ENCODE measurements at regions not wholly inside any gene's neighbourhood (a gene's known extent, or its start where the extent isn't known, plus 50 kb on each side); places are given as distances from the start of the nearest gene placed in this dataset.

DNA sequence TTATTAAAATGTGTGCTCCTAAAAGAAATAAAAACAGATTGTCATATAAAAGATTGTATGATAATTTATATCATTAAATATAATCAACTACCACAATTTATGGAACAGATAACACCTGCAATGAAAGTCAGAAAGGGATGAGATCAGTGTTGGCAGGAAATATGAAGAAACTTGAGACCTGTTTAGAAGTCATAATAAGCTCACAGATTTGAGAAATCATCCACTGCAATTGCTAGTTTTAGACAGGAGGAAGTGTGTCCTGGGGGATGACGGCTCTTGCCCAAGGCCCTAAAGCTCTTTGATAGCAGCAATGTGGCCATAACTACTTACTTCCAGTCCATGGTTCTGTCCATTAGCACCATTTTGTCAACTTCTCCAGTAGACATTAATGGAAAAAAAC, 122.8 kb upstream of the SOX5 start:
- Histone ChIP-seq H3K27me3 (ENCODE audit: control insufficient read depth, insufficient read depth, low read length) (no peaks in the 10 kb centered on the region), H3K4me1 (ENCODE audit: control insufficient read depth, insufficient read depth, low read length) (no peaks in the 10 kb centered on the region), H3K9me3 (ENCODE audit: control insufficient read depth, insufficient read depth, low read length) (no peaks in the 10 kb centered on the region), H3K9ac (ENCODE audit: low read depth, low read length) (no peak overlapping the region), H3K4me3 (ENCODE audit: low read depth, low read length) (no peak overlapping the region), H3K36me3 (ENCODE audit: control insufficient read depth, insufficient read depth, low read length) (no peaks in the 10 kb centered on the region)

DNA sequence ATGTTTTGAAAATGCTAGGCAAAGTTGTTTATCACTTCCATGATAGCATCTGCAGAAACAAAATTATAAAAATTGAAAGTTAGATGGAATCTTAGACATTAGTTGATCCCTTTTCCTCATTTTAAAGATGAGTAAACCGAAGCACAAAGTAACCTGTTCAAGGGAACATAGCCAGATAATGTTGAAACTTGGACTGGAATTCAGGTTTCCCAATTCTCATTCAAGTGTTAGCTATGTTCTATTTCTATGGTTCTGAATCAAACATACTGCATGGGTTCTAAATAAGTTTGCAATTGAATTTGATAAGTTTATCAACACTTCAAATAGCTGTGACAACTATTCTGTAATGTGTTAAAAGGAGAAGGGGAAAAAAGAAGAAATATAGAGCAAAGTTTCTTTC, 122.4 kb upstream of the SOX5 start:
- Histone ChIP-seq H3K4me1 (ENCODE audit: control insufficient read depth, insufficient read depth, low read length) (no peaks in the 10 kb centered on the region), H3K9me3 (ENCODE audit: control insufficient read depth, insufficient read depth, low read length) (no peaks in the 10 kb centered on the region), H3K27me3 (ENCODE audit: control insufficient read depth, insufficient read depth, low read length) (no peaks in the 10 kb centered on the region), H3K9ac (ENCODE audit: low read depth, low read length) (no peak overlapping the region), H3K4me3 (ENCODE audit: low read depth, low read length) (no peak overlapping the region), H3K36me3 (ENCODE audit: control insufficient read depth, insufficient read depth, low read length) (no peaks in the 10 kb centered on the region)

DNA sequence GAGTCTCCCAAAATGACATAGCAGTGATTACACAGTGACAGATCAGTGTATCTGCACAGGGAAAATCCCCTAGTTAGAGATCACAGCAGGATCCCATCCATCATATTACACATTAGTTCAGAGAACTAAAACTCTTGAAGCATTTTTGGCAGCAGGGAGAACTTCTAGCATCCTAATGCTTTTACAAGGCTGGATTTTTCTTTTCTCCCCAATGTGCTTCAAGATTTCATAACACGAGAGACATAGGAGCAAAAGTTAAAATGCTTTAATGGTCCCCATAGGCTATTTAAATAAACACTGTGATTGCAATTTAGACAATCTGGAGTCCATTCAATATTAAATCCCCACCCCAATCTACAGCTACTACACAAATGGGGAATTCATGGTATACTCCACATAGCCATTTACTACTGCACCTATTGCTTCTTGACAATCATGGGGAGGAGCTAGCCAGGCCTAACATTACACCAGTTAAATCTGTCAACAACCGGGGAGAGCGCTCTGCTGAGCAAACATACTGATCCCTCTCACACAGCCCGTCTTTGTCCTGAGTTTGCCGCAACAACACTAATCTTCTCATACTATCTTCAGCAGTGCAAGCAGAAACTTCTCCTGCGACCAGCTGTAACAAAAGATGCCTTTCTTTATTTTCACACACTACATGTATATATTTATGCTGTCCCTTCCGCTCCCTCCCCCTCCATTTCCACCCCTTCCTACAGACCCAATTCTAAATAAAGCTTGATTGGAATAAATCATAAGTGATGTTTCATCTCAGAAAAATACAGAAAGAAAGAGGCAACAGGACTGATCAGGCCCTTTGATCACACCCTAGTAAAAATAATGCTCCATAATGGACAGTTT, 120.3 kb upstream of the SOX5 start:
- Histone ChIP-seq H3K27me3 (ENCODE audit: control insufficient read depth, insufficient read depth, low read length) (no peaks in the 10 kb centered on the region), H3K4me1 (ENCODE audit: control insufficient read depth, insufficient read depth, low read length) (no peaks in the 10 kb centered on the region), H3K4me3 (ENCODE audit: low read depth, low read length) (peak overlapping the region; percentile 6), H3K9ac (ENCODE audit: low read depth, low read length) (no peak overlapping the region), H3K9me3 (ENCODE audit: control insufficient read depth, insufficient read depth, low read length) (no peaks in the 10 kb centered on the region), H3K36me3 (ENCODE audit: control insufficient read depth, insufficient read depth, low read length) (no peaks in the 10 kb centered on the region)

DNA sequence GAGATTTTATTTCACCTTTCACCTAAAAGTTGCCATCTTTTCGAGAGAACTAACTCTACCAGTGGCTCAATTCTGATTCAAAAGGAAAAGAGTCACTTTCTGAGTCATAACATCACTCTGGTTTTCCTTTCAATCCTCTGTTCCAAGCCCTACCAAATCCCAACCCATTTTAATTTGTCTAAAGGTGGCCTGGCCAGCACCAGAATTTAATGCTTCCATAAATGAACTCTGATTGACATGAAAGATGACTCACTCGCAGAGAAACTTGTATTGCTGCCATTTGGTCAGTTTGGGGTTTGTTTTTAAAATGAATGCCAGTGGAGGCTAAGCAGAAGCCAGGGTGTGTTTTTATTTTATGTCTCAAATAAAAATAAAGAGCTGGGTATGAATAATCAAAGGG, 117.4 kb upstream of the SOX5 start:
- Histone ChIP-seq H3K4me1 (ENCODE audit: control insufficient read depth, insufficient read depth, low read length) (no peaks in the 10 kb centered on the region), H3K27me3 (ENCODE audit: control insufficient read depth, insufficient read depth, low read length) (no peaks in the 10 kb centered on the region), H3K36me3 (ENCODE audit: control insufficient read depth, insufficient read depth, low read length) (no peaks in the 10 kb centered on the region), H3K9ac (ENCODE audit: low read depth, low read length) (no peak overlapping the region), H3K4me3 (ENCODE audit: low read depth, low read length) (no peak overlapping the region), H3K9me3 (ENCODE audit: control insufficient read depth, insufficient read depth, low read length) (no peaks in the 10 kb centered on the region)

DNA sequence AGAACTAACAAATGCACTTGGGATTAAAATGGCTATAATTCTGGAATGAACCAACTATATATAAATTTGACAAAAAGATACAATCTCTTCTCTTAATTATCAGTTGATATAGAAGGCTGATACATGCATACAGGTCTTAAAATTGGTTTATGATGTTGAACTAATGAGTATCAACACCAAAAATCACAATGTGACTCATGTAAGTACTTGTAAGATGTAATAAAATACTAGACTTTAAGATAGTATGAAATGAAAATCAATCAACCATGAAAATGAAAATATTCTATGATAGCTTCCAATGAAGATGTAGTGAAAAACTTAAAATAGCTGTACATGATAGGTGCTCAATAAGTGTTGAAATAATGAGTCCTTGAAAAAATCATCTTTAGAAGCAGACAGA, 116.6 kb upstream of the SOX5 start:
- Histone ChIP-seq H3K4me3 (ENCODE audit: low read depth, low read length) (no peak overlapping the region), H3K9ac (ENCODE audit: low read depth, low read length) (no peak overlapping the region), H3K4me1 (ENCODE audit: control insufficient read depth, insufficient read depth, low read length) (no peaks in the 10 kb centered on the region), H3K36me3 (ENCODE audit: control insufficient read depth, insufficient read depth, low read length) (no peaks in the 10 kb centered on the region), H3K9me3 (ENCODE audit: control insufficient read depth, insufficient read depth, low read length) (no peaks in the 10 kb centered on the region), H3K27me3 (ENCODE audit: control insufficient read depth, insufficient read depth, low read length) (no peaks in the 10 kb centered on the region)

DNA sequence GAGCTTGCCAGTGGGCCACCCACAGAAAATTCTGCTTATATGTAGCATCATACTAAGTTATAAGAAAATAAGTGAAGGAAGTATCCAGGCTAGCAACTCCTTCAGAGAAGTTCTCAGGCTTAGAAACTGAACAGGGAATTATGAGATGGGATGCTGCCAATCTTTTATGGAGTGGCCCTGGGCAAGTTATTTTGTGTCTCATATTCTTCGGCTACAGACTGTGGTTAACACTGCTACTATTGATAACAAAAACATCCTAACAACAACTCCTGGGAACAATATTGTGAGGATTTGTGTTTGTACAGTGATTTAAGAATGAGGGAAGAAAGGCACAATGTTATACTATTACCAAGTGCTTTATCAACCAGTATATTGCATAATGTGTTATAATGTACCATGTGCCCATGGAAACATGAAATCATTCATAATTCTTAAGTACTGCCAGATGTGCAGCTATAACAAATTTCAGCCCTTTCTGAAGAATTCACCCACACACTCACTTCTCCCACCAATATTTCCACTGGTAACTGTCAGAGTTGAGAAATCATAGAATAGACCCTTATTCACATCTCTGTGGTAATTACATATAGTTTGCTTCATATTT, 113.3 kb upstream of the SOX5 start:
- no peak overlapping the region for H3K4me3 ChIP-seq (ENCODE audit: low read depth, low read length)
- no peaks in the 10 kb centered on the region for H3K4me1 ChIP-seq (ENCODE audit: control insufficient read depth, insufficient read depth, low read length)
- H3K27me3 ChIP-seq (ENCODE audit: control insufficient read depth, insufficient read depth, low read length), result no peaks in the 10 kb centered on the region
- H3K36me3 ChIP-seq (ENCODE audit: control insufficient read depth, insufficient read depth, low read length), result no peaks in the 10 kb centered on the region
- no peak overlapping the region for H3K9ac ChIP-seq (ENCODE audit: low read depth, low read length)
- H3K9me3 ChIP-seq (ENCODE audit: control insufficient read depth, insufficient read depth, low read length), result no peaks in the 10 kb centered on the region

DNA sequence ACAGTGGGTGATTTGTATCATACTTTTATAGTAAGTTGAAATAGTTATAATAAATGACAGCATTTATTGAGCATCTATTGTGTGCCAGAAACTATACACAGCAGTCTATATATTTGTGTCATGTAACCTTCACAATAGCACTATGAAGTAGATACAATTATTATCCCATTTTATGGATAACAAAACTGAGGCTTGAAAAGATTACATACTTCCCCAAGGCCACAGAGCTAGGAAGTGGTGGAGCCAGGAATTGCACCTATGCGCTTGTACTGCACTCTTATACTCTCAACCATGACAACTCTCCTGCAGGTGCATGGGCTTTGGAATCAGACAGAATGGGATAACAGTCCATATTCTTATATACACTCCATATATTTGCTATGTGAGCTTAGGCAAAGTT, 110.6 kb upstream of the SOX5 start:
- no peaks in the 10 kb centered on the region for H3K9me3 ChIP-seq (ENCODE audit: control insufficient read depth, insufficient read depth, low read length)

DNA sequence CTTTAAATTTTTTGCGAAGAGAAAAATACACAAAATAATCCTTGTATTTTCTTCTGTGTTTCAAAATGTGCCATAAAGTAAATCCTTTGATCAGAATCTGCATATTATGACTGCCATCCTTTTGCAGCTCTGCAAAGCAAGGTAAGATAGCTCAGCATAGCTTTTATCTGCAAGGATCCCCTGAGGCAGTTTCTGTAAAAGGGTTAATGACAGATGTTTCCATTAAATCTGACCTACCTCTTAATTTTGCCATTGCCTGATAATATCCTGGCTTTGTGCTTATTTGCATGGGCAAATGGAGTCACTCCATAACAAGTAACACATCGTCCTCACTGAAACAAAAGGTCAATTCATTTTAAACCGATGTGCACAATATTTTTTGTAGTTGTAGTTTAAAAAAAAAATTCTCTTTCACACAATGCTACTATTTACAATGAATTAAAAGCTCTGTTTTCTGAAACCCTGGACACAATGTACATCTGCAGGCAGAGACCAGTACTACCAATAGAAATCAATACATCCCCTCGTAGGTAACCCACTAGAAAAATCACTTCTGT, 108.5 kb upstream of the SOX5 start:
- Histone ChIP-seq H3K9me3 (ENCODE audit: control insufficient read depth, insufficient read depth, low read length) (no peaks in the 10 kb centered on the region), H3K9ac (ENCODE audit: low read depth, low read length) (no peak overlapping the region), H3K27me3 (ENCODE audit: control insufficient read depth, insufficient read depth, low read length) (no peaks in the 10 kb centered on the region), H3K4me3 (ENCODE audit: low read depth, low read length) (no peak overlapping the region), H3K4me1 (ENCODE audit: control insufficient read depth, insufficient read depth, low read length) (no peaks in the 10 kb centered on the region), H3K36me3 (ENCODE audit: control insufficient read depth, insufficient read depth, low read length) (no peaks in the 10 kb centered on the region)

More for the DNA sequence above, 110.6 kb upstream of the SOX5 start:
- H3K27me3 ChIP-seq (ENCODE audit: control insufficient read depth, insufficient read depth, low read length), result no peaks in the 10 kb centered on the region
- H3K4me3 ChIP-seq (ENCODE audit: low read depth, low read length), result no peak overlapping the region
- no peaks in the 10 kb centered on the region for H3K4me1 ChIP-seq (ENCODE audit: control insufficient read depth, insufficient read depth, low read length)
- no peaks in the 10 kb centered on the region for H3K36me3 ChIP-seq (ENCODE audit: control insufficient read depth, insufficient read depth, low read length)
- H3K9ac ChIP-seq (ENCODE audit: low read depth, low read length), result no peak overlapping the region

DNA sequence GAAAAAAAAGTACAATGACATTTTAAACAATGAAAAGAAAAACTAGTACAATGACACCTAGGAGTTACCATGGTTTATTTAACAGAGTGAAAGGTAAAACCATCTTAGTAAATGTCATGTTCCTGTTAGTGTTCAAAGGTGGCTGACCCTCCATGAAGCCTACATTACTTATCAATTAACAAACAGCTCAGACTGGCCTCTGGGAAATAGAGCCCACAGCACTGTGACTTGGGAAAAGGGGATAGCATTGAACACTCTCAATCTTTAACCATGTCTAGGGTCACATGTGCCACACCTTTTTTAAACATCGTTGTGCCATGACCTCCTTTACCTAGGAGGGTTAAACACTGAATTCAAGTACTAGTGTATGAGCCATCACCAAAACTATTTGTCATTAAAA, 106.3 kb upstream of the SOX5 start:
- no peaks in the 10 kb centered on the region for H3K4me1 ChIP-seq (ENCODE audit: control insufficient read depth, insufficient read depth, low read length)
- no peaks in the 10 kb centered on the region for H3K9me3 ChIP-seq (ENCODE audit: control insufficient read depth, insufficient read depth, low read length)
- H3K27me3 ChIP-seq (ENCODE audit: control insufficient read depth, insufficient read depth, low read length), result no peaks in the 10 kb centered on the region
- no peaks in the 10 kb centered on the region for H3K36me3 ChIP-seq (ENCODE audit: control insufficient read depth, insufficient read depth, low read length)
- no peak overlapping the region for H3K9ac ChIP-seq (ENCODE audit: low read depth, low read length)
- H3K4me3 ChIP-seq (ENCODE audit: low read depth, low read length), result no peak overlapping the region

DNA sequence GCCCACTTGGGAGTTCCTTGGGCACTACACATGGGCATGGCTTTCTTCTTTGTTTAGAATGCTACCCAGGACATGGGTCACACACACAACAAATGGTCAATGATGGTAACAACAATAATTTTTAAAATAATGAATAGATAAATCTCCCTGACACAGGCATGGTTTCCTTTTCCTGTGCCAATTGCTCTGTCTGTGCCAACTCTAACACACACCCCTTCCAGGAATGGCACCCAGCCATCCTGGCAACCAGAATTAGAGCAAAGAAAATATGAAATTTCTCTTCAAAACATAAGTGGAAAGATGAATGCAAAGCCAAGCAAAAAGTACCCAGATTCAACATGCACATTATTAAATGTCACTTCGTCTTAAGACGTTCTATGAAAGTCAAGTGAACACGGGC, 104.9 kb upstream of the SOX5 start:
- Histone ChIP-seq H3K36me3 (ENCODE audit: control insufficient read depth, insufficient read depth, low read length) (no peaks in the 10 kb centered on the region), H3K9me3 (ENCODE audit: control insufficient read depth, insufficient read depth, low read length) (no peaks in the 10 kb centered on the region), H3K9ac (ENCODE audit: low read depth, low read length) (no peak overlapping the region), H3K27me3 (ENCODE audit: control insufficient read depth, insufficient read depth, low read length) (no peaks in the 10 kb centered on the region), H3K4me3 (ENCODE audit: low read depth, low read length) (no peak overlapping the region), H3K4me1 (ENCODE audit: control insufficient read depth, insufficient read depth, low read length) (no peaks in the 10 kb centered on the region)

DNA sequence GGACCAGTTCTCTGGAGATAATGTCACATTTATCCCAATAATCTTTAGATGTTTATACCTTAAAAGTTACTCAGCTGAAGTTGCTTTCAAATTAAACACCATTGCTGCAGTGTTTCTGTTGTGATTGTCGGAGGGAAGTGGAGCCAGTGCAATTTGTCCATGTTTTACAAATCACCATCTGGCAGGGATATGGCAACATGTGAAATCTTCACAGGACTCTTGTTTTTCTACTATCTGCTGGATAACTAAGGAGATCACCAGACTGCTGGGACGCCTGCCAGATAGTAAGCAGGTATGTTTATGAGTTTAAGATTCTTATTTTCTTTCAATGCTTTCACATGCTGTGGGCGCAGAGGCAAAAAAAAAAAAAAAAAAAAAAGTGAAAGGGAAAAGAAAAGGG, 100.3 kb upstream of the SOX5 start:
- H3K27me3 ChIP-seq (ENCODE audit: control insufficient read depth, insufficient read depth, low read length), result no peaks in the 10 kb centered on the region
- no peaks in the 10 kb centered on the region for H3K36me3 ChIP-seq (ENCODE audit: control insufficient read depth, insufficient read depth, low read length)
- H3K9ac ChIP-seq (ENCODE audit: low read depth, low read length), result no peak overlapping the region
- no peaks in the 10 kb centered on the region for H3K9me3 ChIP-seq (ENCODE audit: control insufficient read depth, insufficient read depth, low read length)
- no peaks in the 10 kb centered on the region for H3K4me1 ChIP-seq (ENCODE audit: control insufficient read depth, insufficient read depth, low read length)
- no peak overlapping the region for H3K4me3 ChIP-seq (ENCODE audit: low read depth, low read length)

DNA sequence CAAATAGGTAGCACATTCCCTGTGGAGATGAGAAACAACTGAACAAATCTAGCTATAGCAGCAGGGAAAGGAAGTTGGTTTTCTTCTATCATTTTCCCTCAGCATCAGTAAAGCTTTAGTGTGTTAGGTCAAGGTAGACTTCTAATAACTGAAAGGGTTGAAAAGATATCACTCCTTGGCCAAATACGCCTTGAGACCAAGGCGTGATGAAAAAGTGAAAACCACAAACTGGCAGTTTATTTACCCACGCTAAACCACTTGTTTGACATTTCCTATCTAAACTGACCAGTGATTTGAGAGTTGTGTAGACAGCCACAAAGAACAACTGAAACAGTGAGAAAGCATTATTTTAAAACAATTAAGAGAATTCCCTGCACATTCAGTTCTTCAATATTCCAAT, 99.6 kb upstream of the SOX5 start:
- H3K9ac ChIP-seq (ENCODE audit: low read depth, low read length), result no peak overlapping the region
- no peaks in the 10 kb centered on the region for H3K9me3 ChIP-seq (ENCODE audit: control insufficient read depth, insufficient read depth, low read length)
- H3K4me1 ChIP-seq (ENCODE audit: control insufficient read depth, insufficient read depth, low read length), result no peaks in the 10 kb centered on the region
- no peaks in the 10 kb centered on the region for H3K36me3 ChIP-seq (ENCODE audit: control insufficient read depth, insufficient read depth, low read length)
- H3K27me3 ChIP-seq (ENCODE audit: control insufficient read depth, insufficient read depth, low read length), result no peaks in the 10 kb centered on the region
- no peak overlapping the region for H3K4me3 ChIP-seq (ENCODE audit: low read depth, low read length)
